H9 (cell line): ENCODE measurements at regions not wholly inside any gene's neighbourhood (a gene's known extent, or its start where the extent isn't known, plus 50 kb on each side); places are given as distances from the start of the nearest gene placed in this dataset.

Experiments used
- DNase-seq: peaks from one replicate; pipeline ENCODE4 v3.0.0-alpha.2; 2017
- H2AFZ ChIP-seq: one replicate; pipeline ENCODE4 v1.6.1; 2013; ENCODE audit warnings: mild to moderate bottlenecking, low read length, control low read depth, moderate library complexity
- H2AK5ac ChIP-seq: 2 replicates; pipeline ENCODE4 v1.6.1; 2013; ENCODE audit warnings: low read length, control low read depth, mixed read lengths; ENCODE audit not compliant: insufficient read length
- H2BK120ac ChIP-seq: one replicate; pipeline ENCODE4 v1.6.1; 2013; ENCODE audit warnings: low read depth, mild to moderate bottlenecking, low read length, control low read depth, inconsistent platforms; ENCODE audit not compliant: poor library complexity, severe bottlenecking
- H2BK12ac ChIP-seq: 2 replicates; pipeline ENCODE4 v1.6.1; 2013; ENCODE audit warnings: low read length, control low read depth, mixed read lengths, low read depth; ENCODE audit not compliant: insufficient read length
- H2BK15ac ChIP-seq: 2 replicates; pipeline ENCODE4 v1.6.1; 2013; ENCODE audit warnings: low read depth, low read length, control low read depth
- H2BK20ac ChIP-seq: one replicate; pipeline ENCODE4 v1.6.1; 2013; ENCODE audit warnings: low read depth, mild to moderate bottlenecking, low read length, control low read depth, inconsistent platforms; ENCODE audit not compliant: poor library complexity, severe bottlenecking
- H2BK5ac ChIP-seq: 2 replicates; pipeline ENCODE4 v1.6.1; 2013; ENCODE audit warnings: low read length, control low read depth, mixed read lengths; ENCODE audit not compliant: insufficient read length
- H3K14ac ChIP-seq: 2 replicates; pipeline ENCODE4 v1.6.1; 2013; ENCODE audit warnings: low read length, control low read depth; ENCODE audit not compliant: insufficient read depth
- H3K18ac ChIP-seq: 2 replicates; pipeline ENCODE4 v1.6.1; 2013; ENCODE audit warnings: low read depth, mild to moderate bottlenecking, mixed read lengths, low read length, control low read depth; ENCODE audit not compliant: insufficient read length
- H3K23ac ChIP-seq: 2 replicates; pipeline ENCODE4 v1.6.1; 2013; ENCODE audit warnings: low read length, control low read depth, mixed read lengths, low read depth; ENCODE audit not compliant: insufficient read length
- H3K23me2 ChIP-seq: 2 replicates; pipeline ENCODE4 v1.6.1; 2013; ENCODE audit warnings: low read depth, mild to moderate bottlenecking, mixed read lengths, low read length, control low read depth; ENCODE audit not compliant: insufficient read length, poor library complexity, severe bottlenecking
- H3K27ac ChIP-seq: 2 replicates; pipeline ENCODE4 v1.5.1; 2013; ENCODE audit warnings: low read length, control low read depth, mixed read lengths, low read depth; ENCODE audit not compliant: insufficient read length
- H3K27me3 ChIP-seq: 2 replicates; pipeline ENCODE4 v1.6.1; 2013; ENCODE audit warnings: low read length, control low read depth, inconsistent platforms; ENCODE audit not compliant: insufficient read depth
- H3K4ac ChIP-seq: 2 replicates; pipeline ENCODE4 v1.6.1; 2013; ENCODE audit warnings: low read depth, mild to moderate bottlenecking, control low read depth, inconsistent platforms, low read length, moderate library complexity
- H3K4me1 ChIP-seq: 2 replicates; pipeline ENCODE4 v1.6.1; 2013; ENCODE audit warnings: low read length, control low read depth, inconsistent platforms; ENCODE audit not compliant: insufficient read depth
- H3K4me2 ChIP-seq: 2 replicates; pipeline ENCODE4 v1.6.1; 2013; ENCODE audit warnings: low read length, control low read depth, mixed read lengths; ENCODE audit not compliant: insufficient read length, insufficient read depth
- H3K56ac ChIP-seq: 2 replicates; pipeline ENCODE4 v1.6.1; 2013; ENCODE audit warnings: low read depth, mild to moderate bottlenecking, mixed read lengths, low read length, control low read depth; ENCODE audit not compliant: insufficient read length
- H3K79me1 ChIP-seq: 2 replicates; pipeline ENCODE4 v1.6.1; 2013; ENCODE audit warnings: low read depth, mild to moderate bottlenecking, moderate library complexity, low read length, control low read depth, inconsistent platforms; ENCODE audit not compliant: insufficient read depth, poor library complexity, severe bottlenecking
- H3K79me2 ChIP-seq: 2 replicates; pipeline ENCODE4 v1.6.1; 2013; ENCODE audit warnings: low read length, control low read depth, inconsistent platforms; ENCODE audit not compliant: insufficient read depth
- H3K9ac ChIP-seq: 2 replicates; pipeline ENCODE4 v1.6.1; 2013; ENCODE audit warnings: low read length, control low read depth, mixed read lengths; ENCODE audit not compliant: insufficient read length; ENCODE audit errors: extremely low read depth
- H3K9me3 ChIP-seq: one replicate; pipeline ENCODE4 v1.6.1; 2013; ENCODE audit warnings: low read depth, low read length, inconsistent platforms; ENCODE audit not compliant: control insufficient read depth
- H3T11ph ChIP-seq: one replicate; pipeline ENCODE4 v1.6.1; 2013; ENCODE audit warnings: mild to moderate bottlenecking, low read length, control low read depth, inconsistent platforms
- H4K20me1 ChIP-seq: one replicate; pipeline ENCODE4 v1.6.1; 2013; ENCODE audit not compliant: control insufficient read depth, insufficient read length, insufficient read depth
- H4K5ac ChIP-seq: 2 replicates; pipeline ENCODE4 v1.6.1; 2013; ENCODE audit warnings: low read depth, mild to moderate bottlenecking, mixed read lengths, low read length, control low read depth; ENCODE audit not compliant: insufficient read length
- H4K8ac ChIP-seq: replicated peaks from 2 replicates; pipeline ENCODE4 v1.6.1; 2013; ENCODE audit warnings: low read length, control low read depth, mixed read lengths, low read depth; ENCODE audit not compliant: insufficient read length
- H4K91ac ChIP-seq: 2 replicates; pipeline ENCODE4 v1.6.1; 2013; ENCODE audit warnings: low read depth, mild to moderate bottlenecking, moderate library complexity, mixed read lengths, low read length, control low read depth; ENCODE audit not compliant: insufficient read length
- H3K27ac Mint-ChIP-seq, 3 experiments: 2 replicates in 2 of 3; 3 replicates in 1 of 3; pipeline ENCODE4 v1.8.0; 2020 to 2021; ENCODE audit warnings: mixed read lengths in 3 of 3, mild to moderate bottlenecking in 1 of 3, moderate library complexity in 1 of 3
- H3K27me3 Mint-ChIP-seq: 2 replicates; pipeline ENCODE4 v1.8.0; 2021; ENCODE audit warnings: low read depth, mild to moderate bottlenecking, moderate library complexity, mixed read lengths
- H3K36me3 Mint-ChIP-seq, 3 experiments: 2 replicates in 2 of 3; 3 replicates in 1 of 3; pipeline ENCODE4 v1.8.0; 2020 to 2021; ENCODE audit warnings: low read depth in 3 of 3, mixed read lengths in 3 of 3; ENCODE audit not compliant: insufficient read depth in 1 of 3
- H3K4me1 Mint-ChIP-seq, 2 experiments: 2 replicates each; pipeline ENCODE4 v1.8.0; 2020; ENCODE audit warnings: mixed read lengths in 2 of 2
- H3K4me3 Mint-ChIP-seq, 2 experiments: 2 replicates in 1 of 2; 3 replicates in 1 of 2; pipeline ENCODE4 v1.8.0; 2020 to 2021; ENCODE audit warnings: mild to moderate bottlenecking in 2 of 2, mixed read lengths in 2 of 2, moderate library complexity in 1 of 2
- H3K9me3 Mint-ChIP-seq, 2 experiments: 2 replicates in 1 of 2; 3 replicates in 1 of 2; pipeline ENCODE4 v1.8.0; 2020; ENCODE audit warnings: mild to moderate bottlenecking in 2 of 2, mixed read lengths in 2 of 2, moderate library complexity in 1 of 2
- WGBS: extraction: QIAGEN DNeasy Blood & Tissue Kit; methylation state at CpG from one replicate; pipeline ENCODE4 v1.1.7; 2013; ENCODE audit warnings: missing lambda C conversion rate, low lambda C conversion rate, mixed read lengths; ENCODE audit not compliant: insufficient read length; ENCODE audit errors: extremely low coverage; 5-methylcytosine and 5-hydroxymethylcytosine counted together
- TF ChIP-seq, protein P1 (sequence below): fragments of 200-600 bp; sonication (generic); conservative IDR thresholded peaks from 3 replicates; pipeline ENCODE4 v1.8.0; 2021; ENCODE audit warnings: antibody characterized with exemption, mild to moderate bottlenecking

DNA sequence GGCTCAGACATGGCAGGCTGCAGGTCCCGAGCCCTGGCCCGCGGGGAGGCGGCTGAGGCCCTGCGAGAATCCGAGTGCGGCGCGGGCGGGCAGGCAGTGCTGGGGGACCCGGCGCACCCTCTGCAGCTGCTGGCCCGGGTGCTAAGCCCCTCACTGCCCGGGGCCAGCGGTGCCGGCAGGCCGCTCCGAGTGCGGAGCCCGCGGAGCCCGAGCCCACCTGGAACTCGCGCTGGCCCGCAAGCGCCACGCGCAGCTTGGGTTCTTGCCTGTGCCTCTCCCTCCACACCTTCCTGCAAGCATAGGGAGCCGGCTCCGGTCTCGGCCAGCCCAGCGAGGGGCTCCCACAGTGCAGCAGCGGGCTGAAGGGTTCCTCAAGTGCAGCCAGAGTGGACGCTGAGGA lies 97.5 kb downstream of the QDPR start:
- no peak overlapping the region for H4K8ac ChIP-seq
- no peak overlapping the region for H2BK120ac ChIP-seq
- no CpG with 5 or more reads among the region's 34 CpGs for whole genome bisulfite sequencing
- no peak overlapping the region for H2BK12ac ChIP-seq
- H3K27me3 Mint-ChIP-seq = peaks cover 7% of the 10 kb centered on the region; the same call in 1 of the 2 replicates
- H3K4me1 Mint-ChIP-seq = peaks cover 26 to 31% of the 10 kb centered on the region in 2 experiments
- H2AFZ ChIP-seq = no peak overlapping the region
- peaks cover 17 to 28% (median 20%) of the 10 kb centered on the region in 3 experiments for H3K36me3 Mint-ChIP-seq
- no peak overlapping the region for H3K18ac ChIP-seq
- H3K79me1 ChIP-seq = no peaks in the 10 kb centered on the region
- no peaks in the 10 kb centered on the region for H3K79me2 ChIP-seq
- H3K27ac Mint-ChIP-seq = no peak overlapping the region
- H2BK15ac ChIP-seq = no peak overlapping the region
- H3K56ac ChIP-seq = no peak overlapping the region
- DNase-seq = no peak
- H3K9ac ChIP-seq = no peak overlapping the region
- H3T11ph ChIP-seq = no peak overlapping the region
- no peaks in the 10 kb centered on the region for H3K27me3 ChIP-seq
- H3K9me3 Mint-ChIP-seq = peaks cover 25 to 27% of the 10 kb centered on the region in 2 experiments
- H3K27ac ChIP-seq = no peak overlapping the region
- TF ChIP-seq, protein P1, sequence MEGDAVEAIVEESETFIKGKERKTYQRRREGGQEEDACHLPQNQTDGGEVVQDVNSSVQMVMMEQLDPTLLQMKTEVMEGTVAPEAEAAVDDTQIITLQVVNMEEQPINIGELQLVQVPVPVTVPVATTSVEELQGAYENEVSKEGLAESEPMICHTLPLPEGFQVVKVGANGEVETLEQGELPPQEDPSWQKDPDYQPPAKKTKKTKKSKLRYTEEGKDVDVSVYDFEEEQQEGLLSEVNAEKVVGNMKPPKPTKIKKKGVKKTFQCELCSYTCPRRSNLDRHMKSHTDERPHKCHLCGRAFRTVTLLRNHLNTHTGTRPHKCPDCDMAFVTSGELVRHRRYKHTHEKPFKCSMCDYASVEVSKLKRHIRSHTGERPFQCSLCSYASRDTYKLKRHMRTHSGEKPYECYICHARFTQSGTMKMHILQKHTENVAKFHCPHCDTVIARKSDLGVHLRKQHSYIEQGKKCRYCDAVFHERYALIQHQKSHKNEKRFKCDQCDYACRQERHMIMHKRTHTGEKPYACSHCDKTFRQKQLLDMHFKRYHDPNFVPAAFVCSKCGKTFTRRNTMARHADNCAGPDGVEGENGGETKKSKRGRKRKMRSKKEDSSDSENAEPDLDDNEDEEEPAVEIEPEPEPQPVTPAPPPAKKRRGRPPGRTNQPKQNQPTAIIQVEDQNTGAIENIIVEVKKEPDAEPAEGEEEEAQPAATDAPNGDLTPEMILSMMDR = no peak
- H3K4me3 Mint-ChIP-seq = no peak overlapping the region
- no peaks in the 10 kb centered on the region for H3K9me3 ChIP-seq
- no peak overlapping the region for H4K91ac ChIP-seq
- H3K23me2 ChIP-seq = no peaks in the 10 kb centered on the region
- H4K20me1 ChIP-seq = no peaks in the 10 kb centered on the region
- H3K23ac ChIP-seq = no peak overlapping the region
- no peak overlapping the region for H3K4ac ChIP-seq
- H2BK20ac ChIP-seq = no peak overlapping the region
- H3K4me1 ChIP-seq = no peaks in the 10 kb centered on the region
- no peak overlapping the region for H4K5ac ChIP-seq
- H3K14ac ChIP-seq = no peak overlapping the region
- H2BK5ac ChIP-seq = no peak overlapping the region
- H2AK5ac ChIP-seq = no peak overlapping the region
- no peak overlapping the region for H3K4me2 ChIP-seq
